C4-2B (cell line): ENCODE measurements at regions not wholly inside any gene's neighbourhood (a gene's known extent, or its start where the extent isn't known, plus 50 kb on each side); places are given as distances from the start of the nearest gene placed in this dataset.
"Not testable (repeated sequence)": the region's sequence is repeated elsewhere in the genome, so short reads cannot be mapped to it uniquely, and the experiment has no call there.

Source experiments
- H3K27ac ChIP-seq: fragments of 450-650 bp; 2 replicates; pipeline ENCODE4 v1.5.1; 2017
- CTCF ChIP-seq: fragments of 450-650 bp; conservative IDR thresholded peaks from 2 replicates; pipeline ENCODE4 v1.5.1; 2017; ENCODE audit warnings: mild to moderate bottlenecking
- ZFX ChIP-seq: fragments of 450-650 bp; IDR thresholded peaks from 2 replicates; pipeline ENCODE4 v1.6.1; 2017

DNA sequence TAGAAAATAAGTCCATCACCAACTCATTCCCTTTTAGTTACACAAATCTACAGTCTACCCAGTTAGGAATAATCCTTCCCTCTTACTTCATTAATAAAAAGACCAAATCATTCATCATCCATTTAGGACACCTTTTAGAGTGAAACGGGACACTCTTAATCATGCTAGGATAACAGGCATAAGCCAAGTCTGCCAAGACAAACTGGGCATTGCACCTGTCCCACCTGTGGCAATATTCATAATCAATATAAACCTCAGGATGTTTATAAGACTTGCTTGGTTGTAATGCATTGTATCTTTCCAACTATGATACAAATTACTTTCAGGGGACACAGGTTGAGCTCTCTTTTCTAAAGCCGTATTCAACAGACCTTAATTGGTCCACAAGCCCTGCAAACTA, 82.7 kb upstream of the SH3BP4 start:
- H3K27ac ChIP-seq = no peak overlapping the region
- TF ChIP-seq CTCF (no peak), ZFX (no peak)

DNA sequence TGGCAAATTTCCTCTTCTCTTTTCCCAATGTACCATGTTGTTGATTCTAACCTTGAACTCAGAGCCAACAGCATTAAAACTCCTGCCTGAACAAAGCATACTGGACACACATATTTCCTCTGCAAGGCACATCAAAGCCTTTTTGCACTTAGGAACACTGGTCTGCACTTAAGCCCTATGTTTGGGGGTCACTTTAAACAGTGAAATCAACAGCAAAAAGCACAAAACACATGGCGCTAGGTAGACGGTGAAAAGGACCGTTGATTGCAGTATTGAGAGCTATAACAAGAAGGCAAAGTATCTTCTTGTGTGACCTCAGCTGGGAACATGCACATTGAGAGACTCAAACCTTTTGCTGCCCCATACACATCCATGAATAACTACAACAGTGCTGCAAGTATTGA, 83.9 kb upstream of the SH3BP4 start:
- TF ChIP-seq CTCF (no peak), ZFX (no peak)
- no peak overlapping the region for H3K27ac ChIP-seq

DNA sequence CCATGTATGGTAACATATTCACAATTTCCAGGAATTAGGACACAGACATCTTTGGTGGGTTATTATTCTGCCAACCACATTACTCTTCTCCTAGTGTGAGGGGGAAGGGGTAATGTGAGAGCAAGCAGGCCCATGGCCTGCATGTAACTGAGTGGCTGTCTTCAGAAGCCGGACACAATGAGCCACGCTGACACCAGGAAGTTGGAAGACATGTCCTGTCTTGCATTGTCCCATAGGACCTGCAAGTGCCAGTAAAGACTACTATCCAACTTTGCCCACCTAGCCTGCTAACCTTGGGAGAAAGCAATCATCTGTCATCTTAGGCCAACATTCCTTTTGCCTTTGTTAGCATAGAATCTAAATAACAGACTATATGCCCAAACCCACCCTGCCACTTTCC, 86.2 kb upstream of the SH3BP4 start:
- TF ChIP-seq CTCF (no peak), ZFX (no peak)
- H3K27ac ChIP-seq = no peak overlapping the region

- TF ChIP-seq CTCF (no peak), ZFX (no peak)
- H3K27ac ChIP-seq = no peak overlapping the region
These were observed 86.8 kb upstream of the SH3BP4 start for GRCh38 chr2:234865040-234865439.

DNA sequence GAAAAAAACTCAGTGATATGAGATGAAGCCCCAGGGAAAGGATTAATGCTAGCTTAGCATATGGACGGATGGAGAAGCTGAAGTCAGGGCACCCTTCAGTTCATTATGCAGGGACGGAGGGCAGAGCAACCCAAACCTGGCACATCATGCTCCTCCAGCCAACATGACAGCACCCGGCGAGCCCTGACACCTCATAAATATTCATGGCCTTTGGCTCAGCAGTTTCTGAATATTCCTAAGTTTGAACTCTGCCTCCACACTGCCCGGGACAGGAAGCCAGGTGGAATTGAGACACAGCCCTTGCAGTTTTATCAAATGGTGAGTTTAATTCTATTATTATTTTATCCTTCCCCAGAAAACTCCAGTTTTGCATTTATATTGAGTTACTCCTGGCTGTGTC, 87.3 kb upstream of the SH3BP4 start:
- H3K27ac ChIP-seq = no peak overlapping the region
- TF ChIP-seq CTCF = no peak
- TF ChIP-seq ZFX = no peak

DNA sequence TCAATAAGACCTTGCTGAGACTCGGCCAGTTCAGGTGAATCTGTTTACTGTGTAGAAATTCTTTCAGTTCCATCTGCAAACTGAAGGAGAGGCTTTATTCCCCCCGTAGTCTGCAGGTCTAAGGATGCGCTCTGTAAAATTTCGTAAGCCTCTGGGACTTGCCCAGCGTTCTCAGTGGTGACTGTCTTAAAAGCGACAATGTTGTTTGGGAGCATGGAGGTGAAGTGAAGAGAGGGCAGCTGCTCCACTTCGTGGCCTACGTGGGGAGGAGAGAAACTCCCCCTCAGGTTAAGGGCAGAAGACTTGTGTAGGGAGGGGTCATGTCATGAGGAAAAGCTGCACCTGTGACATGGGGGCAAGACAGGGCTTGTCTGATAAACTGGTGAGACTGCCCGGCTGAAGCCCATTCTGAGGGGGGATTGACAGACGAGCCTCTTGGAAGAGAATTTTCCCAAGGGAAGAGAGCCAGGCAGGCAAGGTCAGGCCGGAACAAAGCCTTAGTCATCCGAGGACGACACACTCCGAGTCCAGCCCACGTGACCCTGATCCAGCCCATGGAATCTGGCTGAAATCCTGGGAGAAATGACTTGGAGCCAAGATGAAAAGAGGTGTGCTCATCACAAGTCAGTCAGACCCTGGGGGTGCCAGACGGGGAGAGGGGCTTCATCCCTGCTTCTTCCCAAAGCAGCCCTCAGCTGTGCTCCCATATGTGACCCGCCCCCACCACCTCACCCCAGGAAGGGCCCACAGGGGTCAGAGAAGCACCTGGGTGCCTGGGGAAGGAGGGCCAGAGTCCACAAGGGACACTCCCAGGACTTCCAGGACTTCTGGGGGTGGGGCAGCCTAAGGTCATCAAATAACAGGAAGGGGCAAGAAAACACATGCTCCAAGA, 88.5 kb upstream of the SH3BP4 start:
- no peak for TF ChIP-seq CTCF
- TF ChIP-seq ZFX = no peak
- no peak overlapping the region for H3K27ac ChIP-seq

- TF ChIP-seq ZFX (no peak), CTCF (no peak)
- no peak overlapping the region for H3K27ac ChIP-seq
These were observed 89.7 kb upstream of the SH3BP4 start for GRCh38 chr2:234861841-234862735.

DNA sequence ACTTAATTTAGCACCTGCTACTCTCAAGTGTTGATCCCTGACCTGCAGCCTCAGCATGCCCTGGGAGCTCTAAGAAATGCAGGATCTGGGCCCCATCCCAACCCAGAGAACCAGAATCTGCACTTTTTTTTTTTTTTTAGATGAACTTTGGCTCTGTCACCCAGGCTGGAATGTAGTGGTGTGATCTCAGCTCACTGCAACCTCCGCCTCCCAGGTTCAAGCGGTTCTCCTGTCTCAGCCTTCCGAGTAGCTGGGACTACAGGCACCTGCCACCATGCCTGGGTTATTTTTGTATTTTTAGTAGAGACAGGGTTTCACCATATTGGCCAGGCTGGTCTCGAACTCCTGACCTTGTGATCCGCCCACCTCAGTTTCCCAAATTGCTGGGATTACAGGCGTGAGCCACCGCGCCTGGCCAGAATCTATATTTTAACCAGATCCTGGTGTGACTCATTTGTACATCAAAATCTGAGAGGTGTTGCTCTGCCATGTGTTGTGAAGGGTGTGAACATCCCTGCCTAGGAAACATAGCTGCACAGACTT, 92.4 kb upstream of the SH3BP4 start:
- not testable (repeated sequence) for H3K27ac ChIP-seq
